OCI-LY1 (cell line): ENCODE measurements at regions not wholly inside any gene's neighbourhood (a gene's known extent, or its start where the extent isn't known, plus 50 kb on each side); places are given as distances from the start of the nearest gene placed in this dataset.
"Not testable (repeated sequence)": the region's sequence is repeated elsewhere in the genome, so short reads cannot be mapped to it uniquely, and the experiment has no call there.

Source experiments
- H2AFZ ChIP-seq: fragments of 200-600 bp; sonication (generic), shearing (Covaris generic); 2 replicates; pipeline ENCODE4 v1.6.0; 2014; ENCODE audit warnings: antibody characterized with exemption, mild to moderate bottlenecking, low read length
- H3F3A ChIP-seq: fragments of 200-600 bp; sonication (generic), shearing (Covaris generic); 2 replicates; pipeline ENCODE4 v1.6.0; 2014; ENCODE audit warnings: mild to moderate bottlenecking, antibody characterized with exemption, low read length, moderate library complexity; ENCODE audit not compliant: insufficient read depth
- H3K27ac ChIP-seq: fragments of 200-600 bp; sonication (generic); 2 replicates; pipeline ENCODE4 v1.5.1; 2014; ENCODE audit warnings: low read length, mixed run types, mild to moderate bottlenecking, low read depth; ENCODE audit not compliant: poor library complexity, severe bottlenecking
- H3K27me3 ChIP-seq: fragments of 200-600 bp; sonication (generic); 2 replicates; pipeline ENCODE4 v1.6.0; 2014; ENCODE audit warnings: antibody characterized with exemption, mild to moderate bottlenecking, low read length, moderate library complexity; ENCODE audit not compliant: insufficient read depth
- H3K36me3 ChIP-seq: fragments of 200-600 bp; sonication (generic); 2 replicates; pipeline ENCODE4 v1.6.1; 2014; ENCODE audit warnings: mild to moderate bottlenecking, antibody characterized with exemption, low read length, moderate library complexity, mixed read lengths; ENCODE audit not compliant: insufficient read depth
- H3K4me1 ChIP-seq: fragments of 200-600 bp; sonication (generic); 2 replicates; pipeline ENCODE4 v1.5.1; 2014; ENCODE audit warnings: mild to moderate bottlenecking, low read length, moderate library complexity; ENCODE audit not compliant: insufficient read depth, severe bottlenecking
- H3K4me2 ChIP-seq: fragments of 200-600 bp; sonication (generic), shearing (Covaris generic); 2 replicates; pipeline ENCODE4 v1.6.1; 2014; ENCODE audit warnings: low read length
- H3K4me3 ChIP-seq: fragments of 200-600 bp; sonication (generic); 2 replicates; pipeline ENCODE4 v1.5.1; 2014; ENCODE audit warnings: low read length, low read depth, mild to moderate bottlenecking, mixed read lengths; ENCODE audit not compliant: poor library complexity, severe bottlenecking
- H3K79me2 ChIP-seq: fragments of 200-600 bp; shearing (Covaris generic); 2 replicates; pipeline ENCODE4 v1.6.1; 2016; ENCODE audit warnings: mixed run types, low read length, mixed read lengths; ENCODE audit not compliant: insufficient read depth
- H3K9ac ChIP-seq: fragments of 200-600 bp; sonication (generic), shearing (Covaris generic); 2 replicates; pipeline ENCODE4 v1.6.1; 2014; ENCODE audit warnings: mild to moderate bottlenecking, low read length, mixed read lengths
- H3K9me2 ChIP-seq: fragments of 200-600 bp; sonication (generic), shearing (Covaris generic); 2 replicates; pipeline ENCODE4 v1.6.1; 2014; ENCODE audit warnings: low read depth, mild to moderate bottlenecking, low read length, mixed read lengths
- H3K9me3 ChIP-seq: fragments of 200-600 bp; shearing (Covaris generic); 2 replicates; pipeline ENCODE4 v1.6.1; 2014; ENCODE audit warnings: low read length, mixed read lengths
- H4K20me1 ChIP-seq: fragments of 200-600 bp; sonication (generic), shearing (Covaris generic); 2 replicates; pipeline ENCODE4 v1.6.0; 2016; ENCODE audit warnings: mild to moderate bottlenecking, low read length; ENCODE audit not compliant: insufficient read depth
- CTCF ChIP-seq: fragments of 200-600 bp; sonication (generic), shearing (Covaris generic); IDR thresholded peaks from 2 replicates; pipeline ENCODE4 v1.5.1; 2017; ENCODE audit warnings: mild to moderate bottlenecking, antibody characterized with exemption, low read length, moderate library complexity, mixed read lengths

GRCh38 chr2:132349092-132349687 is 67.4 kb upstream of the GPR39 start:
- H3K9me2 ChIP-seq, H3K27ac ChIP-seq: not testable (repeated sequence)

GRCh38 chr2:132351668-132352067 is 64.9 kb upstream of the GPR39 start:
- not testable (repeated sequence) for H3K4me1 ChIP-seq, H3K27ac ChIP-seq, H3K9me2 ChIP-seq, H3F3A ChIP-seq, H3K9me3 ChIP-seq, H4K20me1 ChIP-seq, H3K4me3 ChIP-seq, H3K4me2 ChIP-seq, H3K79me2 ChIP-seq, H3K27me3 ChIP-seq, H2AFZ ChIP-seq, H3K36me3 ChIP-seq, H3K9ac ChIP-seq

More at GRCh38 chr2:132349092-132349687, 67.4 kb upstream of the GPR39 start:
- not testable (repeated sequence) for H3K27me3 ChIP-seq, H3K79me2 ChIP-seq, H3K4me2 ChIP-seq, H3K4me1 ChIP-seq, H3F3A ChIP-seq, H3K36me3 ChIP-seq, H3K9ac ChIP-seq, H3K4me3 ChIP-seq, H4K20me1 ChIP-seq, H3K9me3 ChIP-seq, H2AFZ ChIP-seq
- TF ChIP-seq CTCF = peak; percentile 50

GRCh38 chr2:132352481-132353001 is 64.1 kb upstream of the GPR39 start:
- H3K79me2 ChIP-seq, H3K9ac ChIP-seq, H3K4me2 ChIP-seq, H3K4me3 ChIP-seq, H3K4me1 ChIP-seq, H3K27me3 ChIP-seq, H3F3A ChIP-seq, H2AFZ ChIP-seq, H4K20me1 ChIP-seq, H3K36me3 ChIP-seq, H3K9me3 ChIP-seq, H3K9me2 ChIP-seq, H3K27ac ChIP-seq: not testable (repeated sequence)

GRCh38 chr2:132353380-132353779 is 63.2 kb upstream of the GPR39 start:
- not testable (repeated sequence) for H3K27me3 ChIP-seq, H3K4me1 ChIP-seq, H3K4me2 ChIP-seq, H2AFZ ChIP-seq, H3K27ac ChIP-seq, H4K20me1 ChIP-seq, H3K79me2 ChIP-seq, H3K36me3 ChIP-seq, H3K9ac ChIP-seq, H3K9me2 ChIP-seq, H3K4me3 ChIP-seq, H3F3A ChIP-seq, H3K9me3 ChIP-seq

- not testable (repeated sequence) for H3K4me3 ChIP-seq, H3K4me1 ChIP-seq, H3K4me2 ChIP-seq, H3K36me3 ChIP-seq, H4K20me1 ChIP-seq, H3K79me2 ChIP-seq, H3F3A ChIP-seq, H3K27ac ChIP-seq, H3K27me3 ChIP-seq, H3K9me2 ChIP-seq, H3K9ac ChIP-seq, H2AFZ ChIP-seq, H3K9me3 ChIP-seq
Measured at GRCh38 chr2:132360964-132361363, 55.6 kb upstream of the GPR39 start.

GRCh38 chr2:132361498-132361897 is 55.1 kb upstream of the GPR39 start:
- H3K27me3 ChIP-seq, H3K4me2 ChIP-seq, H3K79me2 ChIP-seq, H2AFZ ChIP-seq, H3K9ac ChIP-seq, H3K4me3 ChIP-seq, H3K4me1 ChIP-seq, H3F3A ChIP-seq, H3K9me3 ChIP-seq, H3K27ac ChIP-seq, H4K20me1 ChIP-seq, H3K36me3 ChIP-seq, H3K9me2 ChIP-seq: not testable (repeated sequence)

- not testable (repeated sequence) for H3K27me3 ChIP-seq, H3F3A ChIP-seq, H3K4me3 ChIP-seq, H3K27ac ChIP-seq, H3K4me1 ChIP-seq, H2AFZ ChIP-seq, H3K9me3 ChIP-seq, H3K9me2 ChIP-seq, H3K36me3 ChIP-seq, H3K9ac ChIP-seq, H3K4me2 ChIP-seq, H4K20me1 ChIP-seq, H3K79me2 ChIP-seq
Measured at GRCh38 chr2:132363352-132363751, 53.3 kb upstream of the GPR39 start.
